KBM-7 (cell line): ENCODE measurements at regions not wholly inside any gene's neighbourhood (a gene's known extent, or its start where the extent isn't known, plus 50 kb on each side); places are given as distances from the start of the nearest gene placed in this dataset.

Experiments used
- DNase-seq: peaks from one replicate; pipeline ENCODE4 v3.0.0-alpha.2; 2015
- in situ Hi-C: fragments of 300-500 bp; cut with MboI; formaldehyde crosslinking; loops from 2 replicates; pipeline ENCODE4 v1.14.3; 2020; ENCODE audit warnings: low sequenced_read_pairs, low pct_unique_long_range_greater_than_20kb, mixed read lengths

DNA sequence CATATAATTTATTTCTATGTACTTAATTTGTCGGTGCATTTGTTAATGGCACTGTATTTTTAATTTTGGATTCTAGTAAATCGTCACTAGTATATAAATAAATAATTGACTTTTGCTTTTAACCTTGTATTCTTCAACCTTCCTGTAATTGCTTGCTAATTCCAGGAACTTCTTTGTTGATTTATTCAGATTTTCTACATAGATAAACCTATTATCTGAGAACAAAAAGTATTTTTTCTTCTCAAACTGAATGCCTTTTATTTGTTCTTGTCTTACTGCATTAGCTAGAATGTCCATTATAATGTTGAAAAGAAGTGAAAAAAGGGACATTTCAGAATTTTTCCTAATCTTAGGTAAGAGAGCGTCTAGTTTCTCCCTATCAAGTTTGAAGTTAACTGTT is 839.1 kb downstream of the SH3BGRL start:
- DNase-seq = no peak
- in situ Hi-C loops = no loop called here

DNA sequence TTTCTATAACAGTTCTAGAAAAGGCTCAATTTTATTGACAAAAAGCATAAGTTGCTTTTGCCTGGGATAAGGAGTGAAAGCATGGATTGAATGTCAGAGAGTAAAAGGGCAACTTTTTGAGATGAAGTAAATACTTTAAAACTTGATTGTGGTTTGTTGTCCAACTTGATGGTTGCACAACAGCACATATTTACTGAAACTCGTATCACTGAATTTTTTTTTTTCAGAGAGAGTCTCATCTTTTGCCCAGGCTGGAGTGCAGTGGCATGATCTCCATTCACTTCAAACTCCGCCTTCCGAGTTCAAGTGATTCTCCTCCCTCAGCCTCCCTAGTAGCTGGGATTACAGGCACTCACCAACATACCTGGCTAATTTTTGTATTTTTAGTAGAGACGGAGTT is 856.8 kb downstream of the SH3BGRL start:
- no peak for DNase-seq
- in situ Hi-C loops = no loop called here

DNA sequence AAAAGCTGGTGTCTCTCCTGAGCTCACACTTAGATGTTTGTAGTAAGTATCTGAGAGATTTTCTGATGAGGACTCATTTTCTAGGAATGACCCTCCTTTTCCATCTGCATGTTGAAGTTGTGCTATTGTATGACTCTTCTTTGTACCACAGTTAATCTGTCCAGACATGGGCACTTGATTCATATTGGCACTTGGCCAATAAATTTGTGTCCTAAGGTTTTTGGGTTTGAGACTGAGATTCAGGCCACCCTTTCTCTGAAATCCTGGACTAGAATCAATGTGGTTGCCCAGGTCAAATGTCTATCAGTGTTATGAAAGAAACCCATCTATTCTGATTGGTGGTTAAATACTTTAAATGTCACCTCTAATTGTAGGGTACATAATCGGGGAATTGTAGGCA is 869.0 kb downstream of the SH3BGRL start:
- no peak for DNase-seq
- in situ Hi-C loops = no loop called here

DNA sequence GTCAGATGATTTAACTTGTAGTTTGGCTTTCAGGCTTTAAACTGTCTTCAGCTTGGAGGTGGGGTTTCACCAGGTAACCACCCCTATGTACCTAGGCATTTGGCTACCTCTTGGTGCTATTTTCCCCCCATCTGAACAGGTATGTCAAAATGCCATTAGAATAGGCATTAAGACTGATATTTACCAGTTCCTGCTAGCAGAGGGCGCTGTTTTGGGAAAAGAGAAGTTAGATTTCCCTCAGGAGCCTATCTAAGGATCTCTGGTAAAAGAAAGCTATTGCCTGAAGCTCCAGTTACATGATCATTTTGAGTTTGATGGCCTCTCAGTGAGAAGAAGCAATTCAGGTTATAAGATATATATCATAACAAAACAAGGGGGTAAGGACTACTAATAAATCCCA is 879.1 kb downstream of the SH3BGRL start:
- DNase-seq = peak; percentile 7
- in situ Hi-C loops = no loop called here

DNA sequence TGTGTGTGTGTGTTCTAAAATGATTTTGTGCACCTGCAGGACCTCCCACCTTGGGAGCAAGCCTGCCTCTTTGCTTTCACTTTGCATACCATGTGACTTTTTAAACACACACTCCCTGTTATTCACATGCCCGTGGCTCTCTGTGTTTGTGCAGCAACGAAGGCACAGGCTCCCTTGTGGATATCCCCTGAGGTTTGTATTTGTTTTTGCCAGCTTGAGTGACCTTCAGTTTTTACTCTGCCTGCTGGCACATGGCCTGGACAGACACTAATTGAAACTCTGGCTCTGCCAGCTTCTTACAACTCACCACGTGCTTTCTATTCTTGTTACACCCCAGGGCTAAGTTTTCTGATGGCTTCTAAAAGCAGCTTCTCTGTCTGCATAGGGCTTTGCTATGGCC is 885.8 kb downstream of the SH3BGRL start:
- no peak for DNase-seq
- in situ Hi-C loops = no loop called here

DNA sequence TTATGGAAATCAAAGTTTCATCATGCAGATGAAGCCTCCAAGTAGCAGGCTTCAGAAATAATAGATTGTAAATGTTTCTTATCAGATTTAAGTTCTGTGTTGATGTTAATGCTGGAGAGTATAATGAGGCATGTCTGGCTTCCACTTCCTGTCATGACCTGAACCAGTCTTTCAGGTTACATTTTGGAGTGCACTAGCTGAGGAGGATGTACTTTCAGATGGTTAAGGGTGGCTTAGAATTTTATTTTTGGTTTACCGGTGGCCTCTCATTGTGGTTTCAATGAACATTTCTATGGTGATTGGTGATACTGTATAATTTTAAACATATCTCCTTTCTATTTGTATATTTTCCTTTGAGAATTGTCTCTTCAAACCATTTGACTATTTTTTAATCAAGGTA is 890.4 kb downstream of the SH3BGRL start:
- in situ Hi-C loops = no loop called here
- DNase-seq = no peak

DNA sequence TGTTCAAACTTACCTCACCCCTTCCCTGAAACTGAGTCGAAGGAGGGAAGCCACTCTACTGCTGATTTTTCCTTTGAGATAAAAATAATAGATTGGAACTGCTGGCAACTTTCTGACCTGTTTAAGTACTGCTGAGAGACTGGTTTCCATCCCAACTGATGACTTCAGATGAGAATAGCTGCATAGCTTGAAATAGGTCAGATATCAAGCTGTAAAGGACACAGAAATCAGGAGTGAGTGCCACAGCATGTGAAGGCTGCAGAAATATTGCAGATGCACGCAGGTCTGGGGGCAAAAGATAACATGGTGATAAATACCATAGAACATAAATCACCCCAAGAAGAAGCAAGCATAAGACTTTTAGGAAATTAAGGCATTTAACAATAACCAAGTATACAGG is 923.2 kb downstream of the SH3BGRL start:
- DNase-seq = no peak
- in situ Hi-C loops = no loop called here

DNA sequence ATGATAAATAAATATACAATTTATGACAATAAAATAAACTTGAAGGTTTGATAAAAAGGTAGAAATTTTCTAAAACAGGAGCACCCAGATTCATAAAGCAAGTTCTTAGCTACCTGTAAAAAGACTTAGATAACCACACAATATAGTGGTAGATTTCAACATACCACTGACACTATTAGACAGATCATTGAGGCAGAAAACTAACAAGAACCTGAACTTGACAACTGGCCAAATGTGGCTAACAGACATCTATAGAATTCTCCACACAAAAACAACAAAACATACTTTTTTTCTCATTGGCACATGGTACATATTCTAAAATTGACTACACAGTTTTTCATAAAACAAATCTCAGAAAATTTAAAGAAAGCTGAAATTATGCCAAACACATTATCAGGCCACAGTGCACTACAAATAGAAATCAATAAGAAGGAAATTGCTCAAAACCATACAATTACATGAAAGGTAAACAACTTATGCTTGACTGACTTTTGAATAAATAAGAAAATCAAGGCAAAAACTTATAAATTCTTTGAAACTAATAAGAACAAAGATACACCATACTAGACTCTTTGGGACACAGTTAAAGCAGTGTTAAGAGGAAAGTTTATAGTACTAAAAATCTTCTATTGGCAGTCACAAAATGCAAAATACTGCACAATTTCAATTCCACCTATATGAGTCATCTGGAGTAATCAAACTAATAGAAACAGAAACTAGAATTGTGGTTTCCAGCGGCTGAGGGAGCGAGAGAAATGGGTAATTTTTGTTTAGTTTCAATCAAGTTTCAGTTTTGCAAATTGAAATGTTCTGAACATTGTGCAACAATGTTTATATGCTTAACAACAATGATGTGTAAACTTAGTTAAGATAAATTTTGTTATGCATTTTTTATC is 925.6 kb downstream of the SH3BGRL start:
- no peak for DNase-seq
- in situ Hi-C loops = no loop called here

DNA sequence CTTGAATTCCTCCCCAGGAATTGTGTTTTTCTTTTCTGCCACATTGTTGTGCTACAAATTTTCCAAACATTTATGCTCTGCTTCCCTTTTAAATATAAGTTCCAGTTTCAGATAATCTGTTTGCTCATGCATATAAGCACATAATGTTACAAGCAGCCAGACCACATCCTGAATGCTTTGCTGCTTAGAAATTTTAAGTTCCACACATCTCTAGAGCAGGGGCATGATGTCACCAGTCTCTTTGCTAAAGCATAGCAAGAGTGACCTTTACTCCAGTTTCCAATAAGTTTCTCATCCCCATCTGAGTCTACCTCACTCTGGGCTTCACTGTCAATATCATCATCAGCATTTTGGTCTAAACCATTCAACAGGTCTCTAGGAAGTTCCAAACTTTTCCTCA is 932.5 kb downstream of the SH3BGRL start:
- in situ Hi-C loops = no loop called here

DNA sequence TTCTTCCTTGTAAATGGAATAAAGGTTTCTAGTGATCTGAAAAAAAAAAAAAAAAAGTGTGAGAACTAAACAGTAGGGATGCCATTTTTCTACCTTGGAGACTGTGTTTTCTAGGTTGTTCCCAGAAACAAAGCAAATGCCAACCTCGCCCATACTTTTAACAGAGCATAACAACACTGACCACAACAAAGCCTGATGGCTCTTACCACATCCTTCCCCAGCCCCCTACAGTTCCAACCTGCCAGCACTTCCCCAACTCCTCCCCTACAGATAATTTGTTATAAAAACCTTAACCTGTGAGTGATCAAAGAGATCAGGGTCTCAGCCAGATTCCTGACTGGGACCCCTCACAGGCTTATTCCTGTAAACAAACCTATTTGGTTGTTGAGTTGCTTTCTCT is 940.0 kb downstream of the SH3BGRL start:
- in situ Hi-C loops = no loop called here
- DNase-seq = peak; percentile 20

More for the DNA sequence above, 932.5 kb downstream of the SH3BGRL start:
- DNase-seq = no peak

DNA sequence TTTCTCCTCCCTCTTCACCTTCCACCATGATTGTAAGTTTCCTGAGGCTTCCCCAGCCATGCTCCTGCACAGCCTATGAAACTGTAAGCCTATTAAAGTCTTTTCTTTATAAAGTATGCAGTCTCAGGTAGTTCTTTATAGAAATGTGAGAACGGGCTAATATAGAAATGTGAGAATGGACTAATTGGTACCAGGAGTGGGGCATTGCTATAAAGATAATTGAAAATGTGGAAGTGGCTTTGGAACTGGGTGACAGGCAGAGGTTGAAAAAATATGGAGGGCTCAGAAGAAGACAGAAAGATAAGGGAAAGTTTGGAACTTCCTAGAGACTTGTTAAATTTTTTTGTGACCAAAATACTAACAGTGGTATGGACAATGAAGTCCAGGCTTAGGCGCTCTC is 959.3 kb downstream of the SH3BGRL start:
- in situ Hi-C loops = no loop called here
- DNase-seq = no peak

DNA sequence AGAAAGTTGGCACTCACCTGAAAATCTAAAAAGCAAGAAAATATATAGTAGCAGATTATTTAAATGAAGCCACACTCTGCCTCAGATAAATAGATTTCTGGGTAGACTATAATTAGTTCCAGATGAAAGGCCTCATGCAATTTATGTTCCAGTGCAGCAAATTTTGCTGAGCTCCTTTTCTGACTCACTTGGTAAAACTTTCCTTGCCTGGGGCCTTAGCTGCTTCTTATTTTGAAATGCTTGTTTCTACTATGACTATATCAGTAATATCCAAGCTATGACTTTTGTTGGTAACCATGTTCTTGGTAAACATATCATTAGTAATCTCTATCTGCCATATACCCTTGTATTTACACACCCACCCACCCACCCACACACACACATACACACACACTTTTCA is 961.8 kb downstream of the SH3BGRL start:
- DNase-seq = no peak
- in situ Hi-C loops = no loop called here

DNA sequence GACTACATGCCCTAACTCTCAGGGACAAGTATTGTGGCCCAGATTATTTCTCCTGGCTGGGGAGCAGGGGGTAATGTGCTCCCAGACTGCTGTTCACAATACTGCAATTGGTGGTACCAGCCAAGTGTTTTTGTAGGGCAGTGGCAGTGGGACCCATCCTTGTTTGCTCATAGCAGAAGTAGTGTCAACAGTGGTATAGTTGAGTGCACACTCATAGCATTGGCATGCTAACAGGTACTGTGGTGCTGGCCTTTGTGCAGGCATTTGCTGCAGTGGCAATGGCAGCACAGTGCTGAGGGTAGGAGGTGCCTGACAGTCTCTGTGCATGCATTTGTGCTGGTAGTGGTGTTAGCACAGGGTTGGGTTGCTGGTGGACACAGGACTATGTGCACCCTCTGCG is 995.0 kb downstream of the SH3BGRL start:
- no peak for DNase-seq
- in situ Hi-C loops = no loop called here

DNA sequence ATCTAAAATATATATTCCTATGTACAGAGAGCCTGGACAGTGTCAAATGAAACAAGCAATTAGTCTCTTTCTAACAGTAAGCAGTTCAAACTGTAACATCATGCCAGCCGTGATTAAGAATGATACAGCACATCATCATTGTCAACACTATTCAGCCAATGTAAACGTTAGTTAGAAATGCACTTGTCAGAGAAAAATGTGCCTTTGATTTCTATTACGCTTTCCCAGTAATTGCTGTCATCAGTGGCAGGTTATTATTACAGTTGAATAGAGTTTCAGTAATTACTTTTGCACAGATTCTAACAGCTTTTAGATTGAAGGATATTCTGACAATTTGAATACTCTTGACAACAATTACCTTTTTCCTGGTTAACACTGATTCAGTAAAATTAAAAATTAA is 1007.1 kb downstream of the SH3BGRL start:
- DNase-seq = no peak
- in situ Hi-C loops = no loop called here

DNA sequence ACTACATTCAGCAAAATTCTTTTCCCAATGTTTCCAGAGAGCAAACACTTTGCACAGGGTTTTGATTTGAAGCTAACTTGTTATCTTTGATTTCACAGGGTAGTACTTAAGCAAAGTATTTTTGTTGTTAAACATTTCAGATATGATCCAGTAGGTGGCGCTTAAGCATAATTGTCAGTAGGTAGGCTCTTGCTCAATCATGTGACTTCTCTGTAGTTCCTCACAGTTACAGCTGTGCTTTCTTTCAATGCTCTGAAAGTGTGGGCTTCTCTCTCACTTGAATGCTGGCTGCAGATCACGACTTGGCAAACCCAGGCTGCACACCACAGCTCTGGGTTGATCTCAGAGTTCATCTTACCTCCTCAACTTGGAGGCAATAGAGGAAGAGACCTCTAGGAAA is 1016.5 kb downstream of the SH3BGRL start:
- peak; percentile 60 for DNase-seq
- in situ Hi-C loops = no loop called here

DNA sequence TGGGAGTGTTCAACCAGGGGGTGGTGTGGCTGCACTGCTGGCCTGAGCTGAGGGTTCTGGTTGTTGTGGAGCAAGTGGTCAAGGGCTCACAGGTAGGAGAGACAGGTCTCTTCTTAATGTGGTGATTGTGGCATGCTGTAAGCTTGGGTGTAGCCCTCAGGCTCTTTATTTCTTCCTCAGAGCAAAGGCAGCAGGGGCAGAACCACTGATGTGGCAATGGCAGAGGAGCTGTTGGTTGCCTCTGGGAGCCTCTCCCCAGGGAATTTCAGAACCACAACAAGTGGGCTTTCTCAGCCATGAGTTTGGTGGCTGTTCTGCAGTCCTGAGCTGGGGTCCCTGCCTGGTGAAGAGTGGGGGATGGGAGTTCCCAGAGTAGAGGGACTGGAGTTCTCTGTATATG is 1017.2 kb downstream of the SH3BGRL start:
- DNase-seq = no peak
- in situ Hi-C loops = no loop called here

DNA sequence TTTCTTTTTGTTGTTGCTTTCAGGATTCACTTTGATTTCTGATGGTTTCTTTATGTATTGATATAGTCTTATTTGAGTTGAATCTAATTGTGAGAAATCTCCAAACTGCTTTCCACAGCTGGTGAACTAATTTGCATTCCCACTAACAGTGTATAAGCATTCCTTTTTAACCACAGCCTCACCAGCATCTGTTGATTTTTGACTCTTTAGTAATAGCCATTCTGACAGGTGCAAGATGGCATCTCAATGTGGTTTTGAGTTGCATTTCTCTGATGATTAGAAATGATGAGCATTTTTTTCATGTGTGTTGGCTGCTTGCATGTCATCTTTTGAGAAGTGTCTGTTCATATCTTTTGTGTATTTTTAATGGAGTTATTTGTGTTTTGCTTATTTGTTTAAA is 1023.1 kb downstream of the SH3BGRL start:
- in situ Hi-C loops = no loop called here
- no peak for DNase-seq

DNA sequence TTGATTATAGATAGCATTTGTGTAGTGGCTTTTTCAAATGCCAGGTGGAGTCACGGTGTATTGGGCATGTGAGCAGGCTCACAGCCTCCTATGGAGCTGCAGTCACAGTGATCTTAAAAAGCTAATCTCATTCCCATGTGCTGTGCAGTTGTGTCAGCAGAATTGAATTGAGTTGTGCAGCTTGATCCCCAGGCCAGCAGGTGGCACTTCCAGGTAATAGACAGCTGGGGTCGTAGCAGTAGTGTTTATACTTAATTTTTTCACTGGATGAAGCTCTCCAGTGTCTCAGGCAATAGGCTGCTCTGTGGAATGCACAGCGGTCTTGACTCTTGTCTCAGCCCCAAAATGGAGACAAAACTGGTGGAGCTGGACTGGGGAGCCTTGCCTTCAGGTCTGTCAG is 1028.1 kb downstream of the SH3BGRL start:
- DNase-seq = peak; percentile 1
- in situ Hi-C loops = no loop called here

DNA sequence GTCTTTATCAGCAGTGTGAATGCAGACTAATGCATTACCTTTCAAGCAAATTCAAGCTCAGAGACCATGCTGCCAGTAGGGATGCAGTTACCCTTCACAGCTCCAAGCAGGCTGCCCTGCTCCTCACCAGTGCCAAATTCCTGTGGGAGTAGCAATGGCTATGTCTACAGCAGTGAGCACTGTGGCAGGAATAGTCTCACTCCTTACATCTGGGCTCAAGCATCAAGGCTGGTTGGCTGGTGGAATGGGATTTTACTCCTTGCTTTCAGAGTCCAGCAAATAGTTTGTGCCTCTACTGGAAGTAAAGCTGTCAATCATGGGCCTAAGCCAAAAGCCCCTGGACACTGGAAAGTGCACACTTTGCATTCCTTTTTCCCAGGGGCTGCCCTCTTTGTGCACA is 1030.8 kb downstream of the SH3BGRL start:
- in situ Hi-C loops = no loop called here

DNA sequence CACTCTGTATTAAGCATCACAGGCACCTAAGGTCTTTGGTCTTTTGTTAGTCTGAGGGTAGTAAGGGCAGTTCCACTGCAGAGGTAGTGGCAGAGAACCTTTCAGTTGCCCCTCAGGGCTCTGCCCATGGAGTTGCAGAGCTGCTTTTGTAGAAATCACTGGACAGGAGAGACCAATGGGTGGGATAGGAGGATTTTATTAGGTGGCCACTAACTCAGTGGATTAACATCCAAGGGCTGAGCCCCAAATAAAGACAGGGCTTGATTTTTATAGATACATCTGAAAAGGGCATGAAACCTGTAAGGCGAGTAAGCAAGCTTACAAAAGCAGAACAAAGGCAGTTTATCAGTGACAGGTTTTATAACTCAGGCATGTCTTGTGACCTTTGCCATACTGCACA is 1035.4 kb downstream of the SH3BGRL start:
- in situ Hi-C loops = no loop called here
- peak; percentile 15 for DNase-seq

More for the DNA sequence above, 1030.8 kb downstream of the SH3BGRL start:
- DNase-seq = no peak
